Right lobe of liver (tissue), 6 donors: ENCODE measurements at regions not wholly inside any gene's neighbourhood (a gene's known extent, or its start where the extent isn't known, plus 50 kb on each side); places are given as distances from the start of the nearest gene placed in this dataset.

Experiments
- ATAC-seq, 4 donors: fragments of 200-7000 bp; cut with Tn5 transposase; one replicate each; pipeline ENCODE4 v1.9.1; 2020; ENCODE audit warnings: mild to moderate bottlenecking in 4 of 4, moderate library complexity in 4 of 4
- DNase-seq, 3 donors: peaks; one replicate each; pipeline ENCODE4 v3.0.0-alpha.2; 2020
- H3K27ac ChIP-seq, 3 donors: fragments of 200-600 bp; one replicate each; pipeline ENCODE4 v1.8.0; 2022
- H3K27me3 ChIP-seq, 2 donors: fragments of 200-600 bp; one replicate each; pipeline ENCODE4 v1.8.0; 2022
- H3K36me3 ChIP-seq, 4 donors: fragments of 200-600 bp; sonication (generic) in 1 of 4; one replicate each; pipeline versions ENCODE4 v1.5.1 to v1.8.0; 2017 to 2022; ENCODE audit warnings: control low read depth in 1 of 4
- H3K4me1 ChIP-seq, 4 donors: fragments of 200-600 bp; sonication (generic) in 1 of 4; one replicate each; pipeline versions ENCODE4 v1.5.1 to v1.8.0; 2017 to 2022; ENCODE audit warnings: control low read depth in 1 of 4
- H3K4me3 ChIP-seq, 3 donors: fragments of 200-600 bp; one replicate each; pipeline ENCODE4 v1.8.0; 2022
- H3K9me3 ChIP-seq, 4 donors: fragments of 200-600 bp; sonication (generic) in 1 of 4; one replicate each; pipeline versions ENCODE4 v1.5.1 to v1.8.0; 2017 to 2022; ENCODE audit warnings: control low read depth in 1 of 4
- POLR2A ChIP-seq: fragments of 450-650 bp; IDR thresholded peaks from one replicate; pipeline ENCODE4 v1.6.1; 2017; ENCODE audit warnings: antibody characterized with exemption, mild to moderate bottlenecking
- WGBS: methylation state at CpG from one replicate; pipeline ENCODE4 v1.1.6; 2018; ENCODE audit warnings: low coverage, low lambda C conversion rate; ENCODE audit not compliant: insufficient coverage; ENCODE audit errors: missing lambda C conversion rate; 5-methylcytosine and 5-hydroxymethylcytosine counted together
- intact Hi-C, 2 donors: fragments of 100-400 bp; cut with DNase I; formaldehyde crosslinking; loops; one replicate each; pipeline versions ENCODE4 v1.11.2 to v1.14.1; 2022
- TF ChIP-seq, protein P1 (sequence below), 4 donors: fragments of 200-600 bp in 3 of 4; fragments of 450-650 bp in 1 of 4; IDR thresholded peaks; one replicate each; pipeline versions ENCODE4 v1.5.1 to v1.8.0; 2016 to 2022; ENCODE audit warnings: antibody characterized with exemption in 4 of 4, mild to moderate bottlenecking in 2 of 4
- donor health status: DM: no; HTN: yes; CAD: no.
- donor health status: DM: no; HTN: no; CAD: no.
- donor health status: DM: no; HTN: no; CAD: no.
- donor health status: DM: no; HTN: yes; CAD: no.
- donor health status: DM: no; HTN: yes; CAD: no.

- intact Hi-C loops, result no loop called here
These were observed 53.8 kb upstream of the RGS1 start for GRCh38 chr1:192521734-192522133.

GRCh38 chr1:192522673-192523072, 52.9 kb upstream of the RGS1 start:
- intact Hi-C loops, result no loop called here
- H3K27me3 ChIP-seq, result no peaks in the 10 kb centered on the region
- no peak overlapping the region for H3K4me3 ChIP-seq
- 70% methylated on average over 5 of the region's 5 CpGs for WGBS
- no peak for ATAC-seq
- H3K4me1 ChIP-seq, result no peaks in the 10 kb centered on the region
- DNase-seq, result no peak
- no peak overlapping the region for H3K27ac ChIP-seq
- H3K9me3 ChIP-seq, result no peaks in the 10 kb centered on the region
- no peaks in the 10 kb centered on the region for H3K36me3 ChIP-seq
- TF ChIP-seq POLR2A, result no peak
- TF ChIP-seq, protein P1, sequence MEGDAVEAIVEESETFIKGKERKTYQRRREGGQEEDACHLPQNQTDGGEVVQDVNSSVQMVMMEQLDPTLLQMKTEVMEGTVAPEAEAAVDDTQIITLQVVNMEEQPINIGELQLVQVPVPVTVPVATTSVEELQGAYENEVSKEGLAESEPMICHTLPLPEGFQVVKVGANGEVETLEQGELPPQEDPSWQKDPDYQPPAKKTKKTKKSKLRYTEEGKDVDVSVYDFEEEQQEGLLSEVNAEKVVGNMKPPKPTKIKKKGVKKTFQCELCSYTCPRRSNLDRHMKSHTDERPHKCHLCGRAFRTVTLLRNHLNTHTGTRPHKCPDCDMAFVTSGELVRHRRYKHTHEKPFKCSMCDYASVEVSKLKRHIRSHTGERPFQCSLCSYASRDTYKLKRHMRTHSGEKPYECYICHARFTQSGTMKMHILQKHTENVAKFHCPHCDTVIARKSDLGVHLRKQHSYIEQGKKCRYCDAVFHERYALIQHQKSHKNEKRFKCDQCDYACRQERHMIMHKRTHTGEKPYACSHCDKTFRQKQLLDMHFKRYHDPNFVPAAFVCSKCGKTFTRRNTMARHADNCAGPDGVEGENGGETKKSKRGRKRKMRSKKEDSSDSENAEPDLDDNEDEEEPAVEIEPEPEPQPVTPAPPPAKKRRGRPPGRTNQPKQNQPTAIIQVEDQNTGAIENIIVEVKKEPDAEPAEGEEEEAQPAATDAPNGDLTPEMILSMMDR (IDR thresholded peaks at IDR 0.05), result no peak

More at GRCh38 chr1:192521734-192522133, 53.8 kb upstream of the RGS1 start:
- DNase-seq, result no peak
- H3K9me3 ChIP-seq, result no peaks in the 10 kb centered on the region
- no peaks in the 10 kb centered on the region for H3K36me3 ChIP-seq
- H3K4me1 ChIP-seq, result no peaks in the 10 kb centered on the region
- no peaks in the 10 kb centered on the region for H3K27me3 ChIP-seq
- peak in 3 of 4 donors; percentile 53 to 66 (median 59) for ATAC-seq
- no peak overlapping the region for H3K4me3 ChIP-seq
- no peak for TF ChIP-seq POLR2A
- TF ChIP-seq, protein P1 (IDR thresholded peaks at IDR 0.05), result no peak
- no peak overlapping the region for H3K27ac ChIP-seq
- 50% methylated on average over 1 of the region's 1 CpG for WGBS

DNA sequence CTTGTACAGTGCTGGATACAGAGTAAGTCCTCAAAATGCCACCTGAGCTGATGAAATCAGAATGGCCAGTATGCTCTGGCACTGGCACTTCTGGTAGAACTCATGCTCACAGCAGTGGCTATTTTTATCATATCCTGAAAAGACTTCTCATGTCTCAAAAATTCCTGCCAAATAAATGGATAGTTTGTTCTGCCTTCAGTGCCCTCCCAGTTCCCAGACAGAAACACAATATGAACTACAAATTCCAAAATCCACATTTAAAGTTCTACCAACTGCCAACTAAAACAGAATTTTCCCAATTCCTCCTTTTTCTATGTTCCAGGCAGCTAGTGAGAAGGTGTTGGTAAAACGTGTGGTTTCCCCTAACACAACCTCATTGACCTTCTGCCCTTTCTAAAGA, 51.4 kb upstream of the RGS1 start:
- Histone ChIP-seq H3K27me3 (no peaks in the 10 kb centered on the region), H3K4me1 (no peaks in the 10 kb centered on the region), H3K36me3 (no peaks in the 10 kb centered on the region), H3K27ac (no peak overlapping the region), H3K9me3 (no peaks in the 10 kb centered on the region), H3K4me3 (no peak overlapping the region)
- ATAC-seq, result no peak
- 21% methylated on average over 1 of the region's 1 CpG for WGBS
- no peak for DNase-seq
- intact Hi-C loops, result no loop called here
- no peak for TF ChIP-seq POLR2A
- TF ChIP-seq, protein P1 (IDR thresholded peaks at IDR 0.05), result no peak
